Activated CD4-positive, alpha-beta T cell treated with anti-CD3 and anti-CD28 coated beads for 48 hours (primary cell): ENCODE measurements at regions not wholly inside any gene's neighbourhood (a gene's known extent, or its start where the extent isn't known, plus 50 kb on each side); places are given as distances from the start of the nearest gene placed in this dataset.

ENCODE experiments used
- DNase-seq: peaks from one replicate; pipeline ENCODE4 v3.0.0-alpha.2; 2020

DNA sequence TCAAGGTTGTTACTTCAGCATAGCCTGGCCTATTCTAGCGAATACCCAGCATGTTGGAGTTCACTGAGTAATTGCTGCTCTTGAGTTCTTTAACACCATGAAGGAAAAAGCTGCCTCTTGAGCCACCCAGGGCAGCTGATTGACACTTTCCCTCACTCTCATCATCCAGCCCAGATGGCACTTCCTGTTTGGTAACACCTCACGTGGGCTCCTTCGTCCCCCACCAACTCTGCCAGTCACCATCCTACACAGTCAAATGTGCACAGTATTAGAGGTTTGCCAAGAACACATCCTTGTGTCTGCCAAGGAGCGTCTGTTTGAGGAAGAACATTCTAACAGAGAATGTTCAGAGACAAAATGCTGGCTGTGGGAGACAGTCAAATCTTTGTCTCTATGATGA lies 266.3 kb downstream of the RPLP1 start:
- DNase-seq, result peak; percentile 49

DNA sequence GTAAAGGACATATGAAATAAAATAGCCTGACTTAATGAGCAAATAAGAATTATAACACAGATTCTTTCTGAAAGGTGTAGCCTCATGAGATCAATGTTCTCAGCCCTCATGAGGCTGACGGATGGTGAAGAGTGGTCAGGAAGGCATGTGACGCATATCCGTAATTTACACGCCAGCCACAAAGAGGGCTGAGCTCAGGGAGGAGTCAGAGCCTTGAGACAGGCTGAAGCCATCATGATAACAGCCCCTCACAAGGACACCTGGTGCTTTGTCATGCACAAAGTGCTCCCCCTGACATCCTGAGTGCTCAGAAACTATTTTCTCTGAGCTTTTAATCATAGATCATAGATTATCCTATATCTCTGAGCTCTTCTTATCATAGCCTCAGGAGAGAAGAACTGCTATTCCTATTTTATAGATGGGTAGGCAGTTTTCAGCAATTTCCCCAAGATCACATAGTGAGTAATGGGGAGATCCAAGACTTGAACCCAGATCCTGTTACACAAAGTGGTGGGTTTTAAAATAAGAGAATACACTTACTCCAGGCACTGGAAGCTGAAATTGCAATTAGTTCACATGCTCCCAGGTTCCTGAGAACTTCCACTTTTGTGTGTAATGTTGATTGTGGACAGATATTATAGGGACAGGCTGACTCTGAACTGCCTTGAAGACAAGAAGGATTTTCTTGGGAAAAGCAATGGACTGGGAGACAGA lies 267.1 kb downstream of the RPLP1 start:
- peak; percentile 71 for DNase-seq

DNA sequence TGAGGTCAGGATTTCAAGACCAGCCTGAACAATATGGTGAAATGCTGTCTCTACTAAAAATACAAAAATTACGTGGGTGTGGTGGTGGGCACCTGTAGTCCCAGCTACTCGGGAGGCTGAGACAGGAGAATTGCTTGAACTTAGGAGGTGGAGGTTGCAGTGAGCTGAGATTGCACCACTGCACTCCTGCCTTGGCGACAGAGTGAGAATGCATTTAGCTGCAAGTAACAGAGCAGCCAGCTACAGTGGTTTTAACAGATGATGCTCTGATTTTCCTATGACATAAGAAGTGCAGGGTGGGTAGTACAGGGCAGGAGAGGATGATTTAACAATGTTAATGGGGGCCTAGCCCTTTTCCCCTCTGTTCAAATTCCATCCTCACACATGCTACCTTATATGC lies 267.9 kb downstream of the RPLP1 start:
- DNase-seq, result no peak

DNA sequence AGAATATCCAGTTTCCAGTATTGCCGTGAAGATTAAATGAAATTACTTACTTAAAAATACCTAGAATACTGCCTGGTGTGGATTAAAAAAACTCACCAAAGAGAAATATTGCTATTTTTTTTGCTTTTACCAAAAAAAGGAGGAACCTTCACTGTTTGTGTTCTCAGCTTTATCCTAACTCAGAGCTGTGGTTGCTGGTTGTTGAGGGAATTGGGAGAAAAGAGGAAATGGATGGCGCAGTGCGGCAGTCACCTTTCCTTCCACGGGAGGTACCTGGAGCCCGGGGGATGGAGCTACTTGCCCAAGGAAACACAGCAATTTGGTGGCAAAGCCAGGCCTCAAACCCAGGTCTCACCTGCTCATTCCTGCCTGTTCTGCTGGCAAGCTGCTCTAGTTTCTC lies 270.3 kb downstream of the RPLP1 start:
- DNase-seq, result no peak

DNA sequence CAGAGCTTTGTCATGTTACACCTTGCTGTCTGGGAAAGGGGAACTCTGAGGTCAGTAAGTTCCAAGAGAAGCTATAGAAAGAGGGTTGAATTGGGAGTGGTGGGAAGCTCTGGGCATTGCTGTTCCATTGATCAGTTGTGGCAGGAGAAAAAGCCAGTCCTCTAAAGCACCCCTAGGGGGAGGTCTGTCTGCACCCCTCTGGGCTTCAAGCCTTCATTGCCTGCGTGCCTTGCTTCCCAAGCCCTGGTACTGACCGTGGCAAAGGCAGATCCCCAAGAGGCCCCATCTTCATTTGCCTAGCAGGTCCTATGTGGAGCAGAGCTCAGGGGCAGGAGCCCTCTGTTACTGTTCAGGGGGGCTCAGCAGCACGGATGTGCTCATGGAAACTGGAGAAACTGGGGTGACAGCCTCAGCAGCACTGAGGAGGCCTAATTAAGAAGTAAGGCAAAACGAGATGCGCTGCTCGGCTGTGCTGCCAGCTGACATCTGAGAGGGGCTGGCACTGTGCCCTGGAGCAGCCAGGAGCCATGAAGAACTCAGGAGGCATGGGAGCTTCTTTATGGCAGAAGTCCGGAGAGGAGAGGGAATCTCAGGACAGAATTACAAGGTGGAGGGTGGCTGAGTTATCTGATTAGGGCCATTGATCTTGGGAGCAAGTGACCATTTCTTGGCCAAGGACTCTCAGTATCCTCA lies 270.9 kb downstream of the RPLP1 start:
- no peak for DNase-seq

DNA sequence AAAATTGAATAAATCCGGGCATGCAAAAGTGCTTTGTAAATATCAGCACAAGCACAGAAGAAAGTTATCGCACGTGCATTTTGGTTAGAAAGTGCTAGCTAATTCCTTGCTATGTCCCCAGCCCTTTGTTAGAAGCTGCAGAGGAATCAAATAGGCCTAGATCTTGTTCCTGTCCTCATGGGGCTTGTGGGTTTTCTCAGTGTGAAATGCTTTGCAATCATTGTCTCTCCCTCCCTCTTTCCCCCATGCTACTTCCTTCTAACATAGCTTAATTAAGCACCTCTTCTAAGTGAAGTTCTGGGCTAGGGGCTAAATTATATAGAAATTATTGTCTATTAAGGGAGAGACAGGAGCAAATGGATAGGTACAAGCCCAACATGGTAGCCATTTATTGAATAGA lies 271.7 kb downstream of the RPLP1 start:
- no peak for DNase-seq

DNA sequence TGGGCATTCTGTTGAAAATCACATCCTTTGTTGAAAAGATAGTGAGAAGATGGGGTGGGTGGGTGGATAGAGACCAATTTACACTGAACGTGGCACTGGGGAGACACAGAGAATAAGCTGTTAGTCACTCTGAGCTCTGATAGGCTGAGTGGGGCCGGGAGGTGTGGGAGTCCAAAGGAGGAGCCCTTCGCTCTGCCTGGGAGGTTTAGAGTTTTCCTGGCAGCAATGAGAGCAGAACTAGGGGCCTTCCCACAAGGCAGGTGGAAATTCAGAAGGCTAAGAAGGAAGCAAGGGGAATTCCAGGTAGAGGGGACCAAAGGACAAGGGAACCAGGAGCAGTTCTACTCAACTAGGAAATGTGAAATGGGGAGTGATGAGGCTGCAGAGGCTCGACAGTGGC lies 272.7 kb downstream of the RPLP1 start:
- DNase-seq, result peak; percentile 31

DNA sequence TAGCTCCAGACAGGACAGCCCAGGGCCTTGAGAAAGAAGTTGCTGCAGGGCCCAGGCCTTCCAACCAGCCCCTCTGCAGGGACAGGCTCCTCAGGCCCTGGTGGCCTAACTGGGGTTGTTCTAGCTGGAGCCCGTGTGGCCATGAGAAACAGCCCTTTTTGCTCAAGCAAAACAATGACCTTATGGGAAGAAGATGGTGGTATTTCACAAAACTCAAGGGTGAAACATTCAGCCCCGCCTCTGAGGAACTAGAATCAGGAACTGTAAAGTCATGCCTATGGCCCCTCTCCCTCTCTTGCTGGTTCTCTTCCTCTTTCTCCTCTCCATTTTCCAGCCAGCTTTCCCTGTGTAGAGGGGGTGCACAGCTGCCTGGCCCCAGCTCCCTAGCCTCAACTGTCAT lies 273.3 kb downstream of the RPLP1 start:
- no peak for DNase-seq

DNA sequence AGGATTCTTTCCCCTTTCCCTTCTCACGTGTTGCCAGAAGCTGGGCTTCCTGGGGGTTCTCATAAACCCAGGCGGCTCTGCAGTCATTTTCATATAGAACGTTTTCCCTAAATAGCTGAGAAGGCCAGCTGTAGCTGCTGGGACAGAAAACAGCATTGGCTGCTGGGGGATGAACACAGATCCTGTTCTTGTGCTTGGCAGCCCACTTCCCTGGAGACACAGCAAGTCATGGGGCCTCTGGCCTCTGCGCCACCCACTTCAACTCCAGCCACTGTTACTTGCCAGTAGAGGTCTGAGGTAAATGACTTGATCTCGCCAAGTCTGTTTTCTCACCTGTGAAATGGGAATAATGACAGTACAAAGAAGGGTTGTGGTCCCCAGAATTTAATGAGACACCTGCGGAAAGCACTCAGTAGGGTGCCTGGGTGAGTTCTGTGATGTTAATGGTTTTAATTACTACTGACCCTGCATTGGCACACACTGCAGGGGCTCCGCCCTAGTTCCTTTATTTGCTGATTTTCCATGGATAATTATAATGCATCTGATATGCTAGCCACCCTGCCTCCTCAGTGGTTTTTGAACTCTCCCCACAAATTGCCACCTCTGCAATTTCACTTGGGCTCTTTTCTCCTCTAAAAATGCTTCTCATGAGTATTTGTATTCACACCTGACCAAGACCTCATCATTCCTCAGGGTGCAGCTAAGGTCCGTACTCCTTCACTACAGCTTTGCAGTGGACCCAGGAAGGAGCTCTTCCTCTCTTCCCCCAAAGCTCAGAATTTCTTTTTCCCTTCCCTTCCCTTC lies 274.7 kb downstream of the RPLP1 start:
- no peak for DNase-seq

DNA sequence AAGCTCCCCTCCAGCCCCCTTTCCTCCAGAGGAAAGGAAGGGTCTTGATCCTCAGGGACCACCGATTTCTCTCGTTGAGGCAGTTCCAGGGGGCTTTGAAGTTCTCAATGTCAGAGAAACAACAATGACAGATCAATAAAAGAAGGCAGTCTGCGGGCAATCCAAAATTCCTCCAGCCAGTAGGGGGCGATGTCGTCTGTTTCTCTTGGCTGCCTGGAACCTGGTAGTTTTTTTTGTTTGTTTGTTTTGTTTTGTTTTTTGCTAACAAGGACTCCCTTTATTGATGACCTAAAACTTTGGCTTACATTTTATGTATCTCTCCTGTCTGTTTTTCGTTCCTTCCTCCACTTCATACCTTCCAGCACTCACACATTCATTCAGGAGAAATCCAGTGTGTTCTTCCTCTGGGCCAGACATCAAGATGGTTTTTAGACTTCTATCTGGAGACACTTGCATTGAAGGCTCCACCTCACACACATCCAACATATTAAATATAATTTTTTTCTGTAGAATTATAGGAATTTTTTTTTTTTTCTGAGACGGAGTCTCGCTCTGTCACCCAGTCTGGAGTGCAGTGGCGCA lies 276.6 kb downstream of the RPLP1 start:
- peak; percentile 82 for DNase-seq

DNA sequence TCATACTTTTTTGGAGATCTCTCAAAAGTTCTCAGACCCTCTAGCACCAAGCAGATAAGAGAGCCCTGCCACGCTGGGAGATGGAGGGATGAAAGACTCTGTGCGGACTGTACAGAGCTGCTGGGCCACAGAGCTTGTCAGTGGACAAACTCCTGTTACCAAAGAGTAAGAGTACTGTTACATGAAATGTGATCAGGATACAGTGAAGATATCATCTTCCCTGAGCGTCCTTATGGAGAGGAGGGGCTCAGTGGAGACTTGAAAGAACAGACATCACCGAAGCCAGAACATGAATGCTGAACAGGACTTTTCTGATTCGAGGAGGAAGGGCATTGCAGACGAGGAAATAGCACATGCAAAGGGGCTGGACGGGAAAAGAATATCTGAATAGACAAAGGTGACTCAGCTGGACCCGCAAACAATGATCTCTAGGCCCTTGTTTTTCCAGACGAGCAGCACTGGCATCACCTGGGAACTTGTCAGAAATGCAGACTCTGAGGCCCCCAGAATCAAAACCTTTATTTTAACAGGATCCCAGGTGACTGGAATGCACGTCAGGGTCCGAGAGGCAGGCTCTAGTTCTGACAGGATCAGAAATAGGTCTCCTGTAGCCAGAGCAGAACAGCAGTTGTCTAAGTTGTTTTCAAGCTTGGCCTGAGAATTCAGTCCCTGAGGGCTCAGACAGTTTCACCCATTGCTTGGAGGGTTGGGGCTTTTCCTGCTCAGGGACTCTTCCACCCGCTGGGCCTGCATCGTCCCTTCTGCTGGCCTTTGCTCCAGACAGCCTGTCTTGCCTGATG lies 277.9 kb downstream of the RPLP1 start:
- DNase-seq, result no peak

DNA sequence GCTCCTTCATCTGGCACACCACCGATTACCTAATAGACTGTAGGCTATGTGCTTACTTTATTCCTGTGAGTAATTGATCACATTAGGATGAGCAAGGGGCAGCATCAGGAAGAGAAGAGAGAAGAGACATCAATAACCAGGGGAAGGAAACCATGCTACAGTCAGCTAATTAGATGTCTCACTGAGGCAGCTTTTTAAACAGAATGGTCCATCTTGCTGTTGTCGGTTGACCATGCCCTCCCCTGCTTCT lies 278.4 kb downstream of the RPLP1 start:
- no peak for DNase-seq

DNA sequence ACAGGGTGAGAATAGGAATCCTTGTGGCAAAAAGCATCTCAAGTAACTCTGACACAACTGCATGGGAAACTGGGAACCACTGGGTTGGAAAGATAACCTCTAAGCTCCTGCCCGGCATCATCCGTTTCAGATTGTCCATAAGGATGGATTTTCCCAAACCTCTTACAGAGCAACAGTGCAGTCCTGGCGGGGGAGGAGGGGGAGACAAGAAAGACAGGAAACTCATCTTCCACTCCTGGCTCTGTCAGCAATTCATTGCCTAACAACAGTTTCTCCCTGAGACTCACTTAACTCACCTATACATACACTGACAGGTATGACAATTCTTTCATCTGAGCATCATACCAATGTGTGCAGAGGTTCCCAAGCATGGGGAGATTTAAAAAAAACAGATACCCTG lies 279.0 kb downstream of the RPLP1 start:
- DNase-seq, result no peak

DNA sequence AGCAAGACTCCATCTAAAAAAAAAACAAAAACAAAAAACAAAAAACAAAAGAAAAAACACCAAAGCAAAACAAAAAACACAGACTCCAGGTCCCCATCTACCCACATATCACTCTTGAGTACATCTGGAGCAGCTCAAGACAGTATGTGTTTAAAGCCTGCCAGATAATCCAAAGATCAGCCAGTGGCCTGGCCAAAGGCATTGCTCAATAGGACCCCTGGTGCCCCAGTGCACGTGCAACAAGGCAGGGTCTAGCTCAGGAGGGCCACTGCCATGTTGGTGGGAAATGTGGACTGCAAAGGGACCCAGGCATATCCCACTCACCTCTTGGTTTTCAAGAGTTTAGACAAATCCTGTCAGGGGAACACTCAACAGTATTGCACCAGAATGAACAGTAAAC lies 279.5 kb downstream of the RPLP1 start:
- no peak for DNase-seq

DNA sequence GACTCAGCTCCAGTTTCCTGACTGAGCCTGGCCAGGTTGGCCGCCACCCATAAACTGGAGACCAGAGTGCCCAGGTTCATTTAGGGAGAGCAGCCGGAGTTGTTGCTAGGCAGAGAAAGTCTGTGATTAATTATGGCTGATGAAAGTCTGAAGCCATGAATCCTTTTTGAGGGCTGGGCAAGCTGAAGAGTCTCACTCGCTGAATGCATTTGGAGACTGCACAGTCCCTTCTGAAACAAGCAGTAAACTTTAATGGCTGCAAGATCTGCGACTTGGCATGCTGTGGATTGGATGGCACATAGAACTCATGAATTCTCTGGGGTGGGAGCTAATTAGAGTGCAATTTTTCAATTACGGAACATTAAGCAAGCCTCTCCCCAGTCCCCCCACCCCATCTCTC lies 282.1 kb downstream of the RPLP1 start:
- DNase-seq, result no peak

DNA sequence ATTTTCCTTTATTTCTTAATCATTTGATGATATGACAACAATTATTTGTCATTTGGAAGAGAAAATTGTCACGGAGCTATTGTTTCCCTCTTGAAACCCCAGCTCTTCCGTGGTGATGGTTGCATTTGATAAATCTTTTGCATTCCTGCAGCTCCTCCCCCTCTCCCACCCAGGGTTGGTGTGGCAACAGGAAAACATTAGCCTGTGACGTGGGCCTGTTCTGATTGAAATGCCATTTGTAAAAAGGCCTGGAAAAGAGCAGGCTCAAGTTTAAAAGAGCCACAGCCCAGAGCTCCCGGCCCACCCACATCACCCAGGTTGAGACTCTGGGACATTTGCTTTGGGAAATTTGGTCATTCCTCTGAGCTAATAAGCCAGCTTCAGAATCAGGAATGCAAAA lies 282.5 kb downstream of the RPLP1 start:
- no peak for DNase-seq

DNA sequence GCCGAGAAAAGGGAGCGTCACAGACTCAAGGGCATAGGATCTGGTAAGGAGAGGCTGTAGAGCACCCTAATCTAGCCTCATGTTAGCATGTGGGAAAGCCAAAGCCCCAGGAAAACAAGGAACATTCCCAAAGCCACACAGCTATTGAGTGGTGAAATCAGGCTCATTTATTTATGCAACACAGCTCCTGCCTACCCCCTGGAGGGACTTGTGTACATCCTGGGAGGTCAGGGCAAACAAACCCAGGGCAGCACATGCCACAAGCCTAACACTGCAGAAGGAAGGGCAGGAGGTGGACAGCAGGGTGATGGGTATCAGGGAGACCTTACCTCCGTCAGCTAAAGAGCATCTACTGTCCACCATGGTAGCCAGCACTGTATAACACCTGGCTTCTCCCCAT lies 283.5 kb downstream of the RPLP1 start:
- DNase-seq, result no peak

DNA sequence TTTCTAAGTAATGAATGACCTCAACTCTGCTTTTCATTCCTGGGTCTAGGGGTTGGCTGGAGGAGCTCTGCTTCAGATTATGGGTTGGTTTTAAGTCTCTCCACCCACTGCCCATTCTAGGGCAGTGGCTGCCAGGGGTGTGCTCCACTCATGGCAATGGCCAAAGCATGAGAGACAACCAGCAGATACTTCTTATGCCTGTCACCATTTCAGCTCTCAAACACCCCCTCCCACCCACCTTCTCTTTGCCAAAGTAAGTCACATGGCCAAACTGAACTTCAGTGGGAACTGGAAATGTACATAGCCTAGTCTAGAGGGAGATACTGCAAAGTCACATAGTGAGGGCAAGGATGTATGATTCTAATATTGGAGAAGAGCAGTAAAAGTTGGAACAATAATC lies 285.3 kb downstream of the RPLP1 start:
- DNase-seq, result no peak

DNA sequence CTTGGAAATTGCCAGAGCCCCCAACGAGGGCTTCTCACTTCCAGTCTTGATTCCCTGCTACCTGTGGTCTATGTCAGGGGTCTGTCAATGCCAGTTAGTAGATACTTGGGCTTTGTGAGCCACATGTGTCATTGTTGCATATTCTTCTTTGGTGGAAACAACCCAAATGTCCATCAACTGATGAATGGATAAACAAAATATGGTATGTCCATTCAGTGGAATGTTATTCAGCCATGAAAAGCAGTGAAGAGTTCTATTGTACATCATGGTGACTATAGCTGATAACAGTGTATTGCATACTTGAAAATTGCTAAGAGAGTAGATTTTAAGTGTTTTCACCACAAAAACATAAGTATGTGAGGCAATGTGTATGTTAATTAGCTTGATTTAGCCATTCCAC lies 288.1 kb downstream of the RPLP1 start:
- no peak for DNase-seq

DNA sequence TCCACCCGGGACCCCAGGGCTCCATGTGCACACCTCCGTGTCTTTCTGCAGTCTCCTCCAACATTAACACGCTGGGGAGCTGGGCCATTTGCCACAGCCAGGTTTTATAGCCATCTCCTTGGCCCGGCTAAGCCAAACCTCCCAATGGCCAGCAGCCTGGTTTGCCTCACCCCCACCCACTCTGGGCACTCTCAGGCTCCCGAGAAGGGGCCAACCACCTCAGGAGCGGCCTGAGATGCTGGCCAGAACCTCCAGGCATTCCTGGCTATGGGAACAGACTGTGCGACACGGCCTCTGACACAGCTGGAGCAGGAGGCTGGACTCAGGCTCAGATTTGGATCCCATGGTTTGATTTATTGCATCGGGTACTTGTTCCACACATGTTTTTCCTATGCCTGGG lies 289.7 kb downstream of the RPLP1 start:
- DNase-seq, result no peak

DNA sequence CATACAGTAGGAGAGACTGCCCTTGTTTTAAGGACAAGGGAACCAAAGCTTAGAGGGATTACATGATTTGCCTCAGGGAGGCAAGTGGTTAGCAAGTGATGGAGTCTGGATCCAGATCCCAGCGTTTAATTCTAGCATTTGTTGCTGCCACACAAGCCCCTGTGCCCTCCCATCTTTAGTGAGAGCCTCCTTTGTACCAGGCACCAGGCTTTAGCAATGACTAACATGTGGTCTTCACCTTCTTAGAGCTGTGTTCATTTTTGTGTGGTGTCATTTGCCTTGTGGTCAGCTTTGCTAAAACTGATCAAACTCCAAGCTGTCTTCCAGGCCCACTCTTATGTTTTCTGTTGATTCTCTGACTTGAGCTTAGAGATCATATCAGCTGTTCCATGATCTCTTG lies 290.5 kb downstream of the RPLP1 start:
- no peak for DNase-seq

DNA sequence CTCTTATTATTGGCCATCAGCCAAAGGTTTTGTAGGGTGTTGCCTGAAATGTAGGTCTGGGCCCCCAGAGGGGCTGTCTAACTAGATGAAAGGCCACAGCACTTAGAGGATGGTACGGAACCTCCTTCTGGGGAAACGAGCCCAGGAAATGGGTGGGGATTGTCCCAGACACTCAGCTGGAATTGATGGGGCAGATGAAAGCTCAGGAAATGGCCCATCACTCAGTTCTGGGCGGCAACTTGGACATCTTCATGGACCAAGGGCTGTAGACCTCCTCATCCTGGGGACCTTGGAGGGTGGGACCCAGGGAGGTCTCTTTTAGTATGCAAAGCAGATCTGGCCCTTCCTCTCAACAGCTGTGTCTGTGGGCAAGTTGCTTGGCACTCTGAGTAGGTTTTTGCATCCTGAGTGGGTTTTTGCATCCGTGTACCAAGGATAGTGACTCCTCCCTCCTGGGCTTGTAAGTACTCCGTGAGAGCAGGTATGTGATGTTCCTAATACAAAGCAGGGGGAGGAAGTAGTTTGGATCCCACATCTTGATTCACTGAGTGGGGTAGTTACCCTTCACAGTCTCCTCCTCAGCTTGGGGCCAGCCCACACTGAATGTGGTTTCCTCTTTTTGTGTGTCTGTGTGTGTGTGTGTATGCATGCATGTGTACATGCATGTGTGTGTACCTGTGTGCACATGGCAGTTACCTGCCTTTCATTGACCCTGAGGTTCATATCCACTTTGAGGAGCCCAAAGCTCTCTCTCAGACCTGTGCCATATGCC lies 292.0 kb downstream of the RPLP1 start:
- DNase-seq, result no peak
